ENCODE measurements at regions not wholly inside any gene's neighbourhood (a gene's known extent, or its start where the extent isn't known, plus 50 kb on each side); places are given as distances from the start of the nearest gene placed in this dataset.

- TF ChIP-seq, protein P1, sequence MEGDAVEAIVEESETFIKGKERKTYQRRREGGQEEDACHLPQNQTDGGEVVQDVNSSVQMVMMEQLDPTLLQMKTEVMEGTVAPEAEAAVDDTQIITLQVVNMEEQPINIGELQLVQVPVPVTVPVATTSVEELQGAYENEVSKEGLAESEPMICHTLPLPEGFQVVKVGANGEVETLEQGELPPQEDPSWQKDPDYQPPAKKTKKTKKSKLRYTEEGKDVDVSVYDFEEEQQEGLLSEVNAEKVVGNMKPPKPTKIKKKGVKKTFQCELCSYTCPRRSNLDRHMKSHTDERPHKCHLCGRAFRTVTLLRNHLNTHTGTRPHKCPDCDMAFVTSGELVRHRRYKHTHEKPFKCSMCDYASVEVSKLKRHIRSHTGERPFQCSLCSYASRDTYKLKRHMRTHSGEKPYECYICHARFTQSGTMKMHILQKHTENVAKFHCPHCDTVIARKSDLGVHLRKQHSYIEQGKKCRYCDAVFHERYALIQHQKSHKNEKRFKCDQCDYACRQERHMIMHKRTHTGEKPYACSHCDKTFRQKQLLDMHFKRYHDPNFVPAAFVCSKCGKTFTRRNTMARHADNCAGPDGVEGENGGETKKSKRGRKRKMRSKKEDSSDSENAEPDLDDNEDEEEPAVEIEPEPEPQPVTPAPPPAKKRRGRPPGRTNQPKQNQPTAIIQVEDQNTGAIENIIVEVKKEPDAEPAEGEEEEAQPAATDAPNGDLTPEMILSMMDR (IDR thresholded peaks at IDR 0.05) = no peak
- no peak for TF ChIP-seq POLR2A (IDR thresholded peaks at IDR 0.05)
These were observed 84.6 kb upstream of the BTN3A2 start for GRCh38 chr6:26280407-26280806.
